DOHH2 (cell line): ENCODE measurements at regions not wholly inside any gene's neighbourhood (a gene's known extent, or its start where the extent isn't known, plus 50 kb on each side); places are given as distances from the start of the nearest gene placed in this dataset.

Experiments used
- EZH2phosphoT487 ChIP-seq: fragments of 200-600 bp; sonication (generic); IDR thresholded peaks from 2 replicates; pipeline ENCODE4 v1.6.1; 2017; ENCODE audit warnings: borderline replicate concordance, mild to moderate bottlenecking, antibody characterized with exemption, low read length, moderate library complexity, mixed read lengths
- TF ChIP-seq, protein P1 (sequence below): fragments of 200-600 bp; sonication (generic); IDR thresholded peaks from one replicate; pipeline ENCODE4 v1.5.1; 2014; ENCODE audit warnings: antibody characterized with exemption, mild to moderate bottlenecking, low read depth, low read length; ENCODE audit not compliant: poor library complexity, severe bottlenecking

DNA sequence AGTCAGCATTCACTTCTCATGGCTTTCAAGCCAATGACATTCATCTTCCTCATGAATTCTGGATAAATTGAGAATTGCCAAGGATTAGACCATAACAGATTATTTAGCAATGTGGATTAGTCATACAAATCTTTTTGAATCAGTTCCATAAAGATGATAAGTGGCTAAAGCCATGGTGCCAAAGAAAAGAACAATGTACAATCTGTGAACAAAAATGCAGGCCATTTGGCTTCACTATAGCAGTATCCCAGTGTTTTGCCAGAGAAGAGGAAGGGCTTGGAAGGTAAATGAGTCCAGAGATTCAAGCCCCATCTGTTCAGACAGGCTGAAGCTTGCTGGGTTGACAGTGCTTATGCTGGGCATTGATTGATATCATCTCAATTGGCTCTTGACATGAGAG, 376.4 kb upstream of the LRRC7 start:
- TF ChIP-seq, protein P1, sequence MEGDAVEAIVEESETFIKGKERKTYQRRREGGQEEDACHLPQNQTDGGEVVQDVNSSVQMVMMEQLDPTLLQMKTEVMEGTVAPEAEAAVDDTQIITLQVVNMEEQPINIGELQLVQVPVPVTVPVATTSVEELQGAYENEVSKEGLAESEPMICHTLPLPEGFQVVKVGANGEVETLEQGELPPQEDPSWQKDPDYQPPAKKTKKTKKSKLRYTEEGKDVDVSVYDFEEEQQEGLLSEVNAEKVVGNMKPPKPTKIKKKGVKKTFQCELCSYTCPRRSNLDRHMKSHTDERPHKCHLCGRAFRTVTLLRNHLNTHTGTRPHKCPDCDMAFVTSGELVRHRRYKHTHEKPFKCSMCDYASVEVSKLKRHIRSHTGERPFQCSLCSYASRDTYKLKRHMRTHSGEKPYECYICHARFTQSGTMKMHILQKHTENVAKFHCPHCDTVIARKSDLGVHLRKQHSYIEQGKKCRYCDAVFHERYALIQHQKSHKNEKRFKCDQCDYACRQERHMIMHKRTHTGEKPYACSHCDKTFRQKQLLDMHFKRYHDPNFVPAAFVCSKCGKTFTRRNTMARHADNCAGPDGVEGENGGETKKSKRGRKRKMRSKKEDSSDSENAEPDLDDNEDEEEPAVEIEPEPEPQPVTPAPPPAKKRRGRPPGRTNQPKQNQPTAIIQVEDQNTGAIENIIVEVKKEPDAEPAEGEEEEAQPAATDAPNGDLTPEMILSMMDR, result no peak
- no peak for TF ChIP-seq EZH2phosphoT487
